ENCODE measurements at regions not wholly inside any gene's neighbourhood (a gene's known extent, or its start where the extent isn't known, plus 50 kb on each side); places are given as distances from the start of the nearest gene placed in this dataset.

GRCh38 chr10:130745821-130746220 lies 565.7 kb downstream of the TCERG1L start:
- DNase-seq (ENCODE audit: low spot score), result no peak

GRCh38 chr10:130746311-130746710 lies 565.2 kb downstream of the TCERG1L start:
- no peak for DNase-seq (ENCODE audit: low spot score)

- DNase-seq (ENCODE audit: low spot score), result no peak
Observed at GRCh38 chr10:130747356-130747755, 564.2 kb downstream of the TCERG1L start.

DNA sequence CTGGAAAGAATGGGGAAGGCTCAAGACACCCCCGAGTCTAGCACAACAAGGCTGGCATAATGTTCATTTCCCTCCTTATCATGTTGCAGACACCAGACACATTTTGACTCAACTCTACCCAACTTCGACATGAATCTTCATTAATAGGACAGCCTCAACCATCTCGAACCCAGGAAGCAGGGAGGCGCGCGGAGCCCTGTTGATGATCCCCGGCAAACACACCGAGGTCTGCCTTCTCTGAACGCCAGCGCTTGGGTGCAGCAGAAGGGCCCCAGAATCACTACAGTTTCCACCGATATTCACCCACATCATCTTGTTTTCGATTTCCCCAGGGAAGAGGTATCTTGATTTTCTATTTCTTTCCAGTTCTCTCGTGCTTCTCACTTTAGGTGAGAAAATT lies 563.6 kb downstream of the TCERG1L start:
- no peak for DNase-seq (ENCODE audit: low spot score)

- DNase-seq (ENCODE audit: low spot score), result no peak
Observed at GRCh38 chr10:130748409-130749057, 563.0 kb downstream of the TCERG1L start.

DNA sequence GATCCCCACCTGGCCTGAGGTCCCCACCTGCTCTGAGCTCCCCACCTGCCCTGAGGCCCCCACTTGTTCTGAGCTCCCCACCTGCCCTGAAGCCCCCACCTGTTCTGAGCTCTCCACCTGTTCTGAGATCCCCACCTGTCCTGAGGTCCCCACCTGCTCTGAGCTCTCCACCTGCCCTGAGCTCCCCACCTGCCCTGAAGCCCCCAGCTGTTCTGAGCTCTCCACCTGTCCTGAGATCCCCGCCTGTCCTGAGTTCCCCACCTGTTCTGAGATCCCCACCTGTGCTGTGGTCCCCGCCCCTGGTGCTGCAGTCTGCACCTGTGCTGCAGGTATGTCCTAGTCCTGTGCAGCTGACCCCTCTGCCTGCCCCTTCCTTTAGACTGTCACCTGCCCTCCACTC lies 561.6 kb downstream of the TCERG1L start:
- DNase-seq (ENCODE audit: low spot score), result no peak

GRCh38 chr10:130750441-130750840 lies 561.1 kb downstream of the TCERG1L start:
- no peak for DNase-seq (ENCODE audit: low spot score)

- DNase-seq (ENCODE audit: low spot score), result no peak
Observed at GRCh38 chr10:130751106-130751840, 560.2 kb downstream of the TCERG1L start.

DNA sequence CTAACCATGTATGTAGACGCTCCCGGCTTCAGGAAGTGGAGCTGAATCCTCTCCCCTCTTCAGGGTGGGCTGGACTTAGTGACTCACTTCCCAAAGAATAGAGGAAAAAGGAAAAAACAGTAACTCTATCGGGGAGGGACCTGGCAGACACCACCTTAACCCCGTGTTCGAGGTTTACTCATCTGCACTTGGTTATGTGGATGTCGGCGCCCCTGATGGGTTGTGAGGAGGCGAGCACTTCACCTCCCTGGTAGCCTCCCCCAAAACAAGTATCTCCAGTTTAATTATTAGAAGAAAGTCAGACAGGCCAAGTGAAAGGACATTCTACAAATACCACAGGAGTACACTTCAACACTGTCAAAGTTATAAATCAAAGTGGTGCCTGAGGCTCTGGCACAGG lies 559.7 kb downstream of the TCERG1L start:
- DNase-seq (ENCODE audit: low spot score), result no peak

DNA sequence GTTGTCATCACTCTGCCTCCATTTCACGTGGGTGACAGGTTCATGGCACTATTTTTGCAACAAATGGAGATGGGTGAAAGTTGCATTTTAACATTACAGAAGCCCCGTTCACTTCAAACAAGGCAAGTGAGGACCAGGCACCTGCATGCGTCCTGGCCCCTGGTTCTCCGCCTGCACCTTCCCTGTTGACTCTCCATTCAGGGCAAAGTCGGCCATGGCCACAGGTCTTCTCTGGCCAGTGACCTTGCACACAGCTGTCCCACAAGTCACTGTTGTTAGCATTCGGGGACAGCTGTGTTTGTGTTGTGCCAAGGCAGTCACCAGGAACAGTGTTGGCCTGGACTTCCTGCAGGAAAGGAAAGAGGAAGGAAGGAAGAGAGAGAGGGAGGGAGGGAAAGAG lies 554.9 kb downstream of the TCERG1L start:
- no peak for DNase-seq (ENCODE audit: low spot score)

- DNase-seq (ENCODE audit: low spot score), result no peak
Observed at GRCh38 chr10:130757271-130757670, 554.2 kb downstream of the TCERG1L start.

GRCh38 chr10:130757821-130758489 lies 553.6 kb downstream of the TCERG1L start:
- no peak for DNase-seq (ENCODE audit: low spot score)

DNA sequence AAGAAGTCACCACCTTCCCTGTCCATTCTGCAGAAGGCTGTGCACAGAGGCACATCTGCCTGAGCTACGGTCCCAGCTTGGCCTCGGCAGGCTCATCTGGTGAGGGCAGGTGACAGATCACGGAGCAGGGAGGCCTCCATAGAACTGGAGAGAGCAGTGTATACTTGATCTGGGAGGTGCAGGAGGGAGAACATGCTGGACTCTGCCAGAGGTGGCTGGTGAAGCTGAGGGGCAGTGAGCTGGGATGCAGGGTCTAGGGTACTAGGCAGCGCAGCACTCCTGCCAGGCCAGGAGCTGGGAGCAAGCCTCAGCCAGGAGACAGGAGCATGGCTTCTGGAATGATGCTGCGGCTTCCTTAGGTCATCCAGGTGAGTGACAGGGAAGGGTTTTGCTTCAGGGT lies 553.0 kb downstream of the TCERG1L start:
- DNase-seq (ENCODE audit: low spot score), result no peak

- no peak for DNase-seq (ENCODE audit: low spot score)
Observed at GRCh38 chr10:130761032-130761575, 550.4 kb downstream of the TCERG1L start.

- no peak for DNase-seq (ENCODE audit: low spot score)
Observed at GRCh38 chr10:130761788-130762301, 549.7 kb downstream of the TCERG1L start.

GRCh38 chr10:130762491-130762890 lies 549.0 kb downstream of the TCERG1L start:
- no peak for DNase-seq (ENCODE audit: low spot score)

GRCh38 chr10:130763071-130763470 lies 548.5 kb downstream of the TCERG1L start:
- no peak for DNase-seq (ENCODE audit: low spot score)

- no peak for DNase-seq (ENCODE audit: low spot score)
Observed at GRCh38 chr10:130763491-130763890, 548.0 kb downstream of the TCERG1L start.

DNA sequence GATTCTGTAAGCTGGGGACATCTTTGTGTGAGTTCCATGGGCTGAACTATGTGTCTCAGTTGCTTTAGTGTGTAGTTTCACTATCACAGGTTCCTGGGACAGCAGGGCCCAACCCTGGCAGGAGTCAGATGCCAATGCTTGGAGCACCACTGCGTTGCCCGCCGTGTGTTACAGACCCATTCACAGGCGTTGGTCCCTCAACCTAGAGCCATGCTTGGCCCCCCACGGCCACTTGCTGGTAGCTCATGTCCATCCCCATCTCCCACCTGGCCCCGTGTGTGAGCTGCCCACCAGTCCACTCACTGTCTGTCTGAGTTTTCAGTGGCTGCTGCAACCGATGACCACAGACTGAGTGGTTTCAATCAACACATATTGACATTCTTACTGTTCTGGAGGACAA lies 546.9 kb downstream of the TCERG1L start:
- DNase-seq (ENCODE audit: low spot score), result no peak

DNA sequence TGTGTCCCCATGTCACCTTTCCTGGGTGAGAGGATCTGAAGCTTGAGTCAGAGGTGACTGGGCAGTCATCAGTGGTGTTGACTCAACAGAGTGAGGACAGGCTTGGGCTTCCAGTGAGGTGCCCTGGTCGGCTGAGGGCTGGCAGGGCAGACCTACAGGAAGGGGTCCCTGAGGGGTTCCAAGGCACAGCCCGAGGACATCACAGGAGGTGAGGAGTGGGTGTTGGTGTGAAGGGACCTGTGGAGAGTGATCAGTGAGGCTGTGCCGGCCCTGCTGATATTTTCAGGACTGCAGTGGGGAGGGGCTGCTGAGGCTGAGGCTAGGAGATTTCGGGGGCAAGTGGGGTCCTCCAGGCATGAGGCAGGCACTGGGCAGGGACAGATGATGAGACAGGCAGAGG lies 545.5 kb downstream of the TCERG1L start:
- no peak for DNase-seq (ENCODE audit: low spot score)

GRCh38 chr10:130767116-130767730 lies 544.3 kb downstream of the TCERG1L start:
- DNase-seq (ENCODE audit: low spot score), result no peak
